IMR-90 (cell line): ENCODE measurements at regions not wholly inside any gene's neighbourhood (a gene's known extent, or its start where the extent isn't known, plus 50 kb on each side); places are given as distances from the start of the nearest gene placed in this dataset.

Experiments
- ATAC-seq: fragments of 200-7000 bp; cut with Tn5 transposase; 2 replicates; pipeline ENCODE4 v1.9.1; 2020; ENCODE audit warnings: low read depth, mild to moderate bottlenecking, moderate library complexity
- BruUV-seq: library from RNA; stranded (reverse); fragments of 400-500 nt; replicated peaks from 2 replicates; lab custom pipeline; 2021; lab: Mats Ljungman, UMichigan
- CTCF ChIA-PET: fragments of 300-600 bp; formaldehyde crosslinking; extraction: SDS; loops from one replicate; lab custom pipeline; 2021; ENCODE audit warnings: antibody characterized with exemption; lab: Yijun Ruan, JAX
- POLR2A ChIA-PET: fragments of 300-600 bp; sonication (Branson Sonifier 250); formaldehyde crosslinking; loops from one replicate; lab custom pipeline; 2022; ENCODE audit warnings: antibody characterized with exemption; ENCODE audit not compliant: unreplicated experiment; lab: Charles Lee
- DNase-seq: peaks from one replicate; pipeline ENCODE4 v3.0.0; 2013
- H2AFZ ChIP-seq: replicated peaks from 2 replicates; pipeline ENCODE3; 2013; ENCODE audit warnings: low read length, mild to moderate bottlenecking; ENCODE audit not compliant: poor library complexity
- H2AK5ac ChIP-seq: 2 replicates; pipeline ENCODE4 v1.6.1; 2013; ENCODE audit warnings: low read depth, low read length, inconsistent platforms
- H2AK9ac ChIP-seq: replicated peaks from 2 replicates; pipeline ENCODE3; 2013; ENCODE audit warnings: mild to moderate bottlenecking, low read depth, low read length, moderate library complexity; ENCODE audit not compliant: poor library complexity
- H2BK120ac ChIP-seq: 2 replicates; pipeline ENCODE4 v1.6.1; 2013; ENCODE audit warnings: low read depth, low read length, inconsistent platforms
- H2BK15ac ChIP-seq: 3 replicates; pipeline ENCODE4 v1.6.1; 2013; ENCODE audit warnings: low read depth, low read length, inconsistent platforms
- H2BK20ac ChIP-seq: 2 replicates; pipeline ENCODE4 v1.6.1; 2013; ENCODE audit warnings: low read depth, mild to moderate bottlenecking, inconsistent platforms, low read length, moderate library complexity
- H2BK5ac ChIP-seq: 2 replicates; pipeline ENCODE4 v1.6.1; 2013; ENCODE audit warnings: mild to moderate bottlenecking, low read depth, low read length, inconsistent platforms; ENCODE audit not compliant: poor library complexity, severe bottlenecking
- H3K14ac ChIP-seq: replicated peaks from 2 replicates; pipeline ENCODE4 v1.6.1; 2013; ENCODE audit warnings: low read depth, low read length, inconsistent platforms
- H3K18ac ChIP-seq: 2 replicates; pipeline ENCODE4 v1.6.1; 2013; ENCODE audit warnings: low read depth, low read length, control low read depth
- H3K23ac ChIP-seq: 2 replicates; pipeline ENCODE4 v1.6.1; 2013; ENCODE audit warnings: low read depth, low read length, inconsistent platforms
- H3K27ac ChIP-seq: 2 replicates; pipeline ENCODE4 v1.5.1; 2013; ENCODE audit warnings: mild to moderate bottlenecking, control low read depth, low read length; ENCODE audit not compliant: insufficient read depth
- H3K27me3 ChIP-seq: 2 replicates; pipeline ENCODE4 v1.6.1; 2013; ENCODE audit warnings: low read length; ENCODE audit not compliant: control insufficient read depth, insufficient read depth
- H3K36me3 ChIP-seq: 2 replicates; pipeline ENCODE4 v1.6.1; 2013; ENCODE audit warnings: low read length, mixed read lengths; ENCODE audit not compliant: control insufficient read depth, insufficient read depth
- H3K4ac ChIP-seq: 2 replicates; pipeline ENCODE4 v1.6.1; 2013; ENCODE audit warnings: low read depth, low read length, inconsistent platforms
- H3K4me1 ChIP-seq: 2 replicates; pipeline ENCODE4 v1.6.1; 2013; ENCODE audit warnings: low read length, mixed read lengths; ENCODE audit not compliant: control insufficient read depth, insufficient read depth
- H3K4me2 ChIP-seq: 2 replicates; pipeline ENCODE4 v1.6.1; 2013; ENCODE audit warnings: low read depth, mild to moderate bottlenecking, control low read depth, low read length, moderate library complexity
- H3K4me3 ChIP-seq: 2 replicates; pipeline ENCODE4 v1.5.1; 2013; ENCODE audit warnings: low read depth, mild to moderate bottlenecking, control low read depth, low read length, moderate library complexity; ENCODE audit not compliant: insufficient read depth
- H3K56ac ChIP-seq: 2 replicates; pipeline ENCODE4 v1.6.1; 2013; ENCODE audit warnings: low read length, inconsistent platforms; ENCODE audit not compliant: insufficient read depth; ENCODE audit errors: extremely low read depth
- H3K79me1 ChIP-seq, 2 experiments: 2 replicates each; pipeline ENCODE4 v1.6.1; 2013; ENCODE audit warnings: low read length in 2 of 2, inconsistent platforms in 1 of 2, low read depth in 1 of 2
- H3K9ac ChIP-seq: 2 replicates; pipeline ENCODE4 v1.6.1; 2013; ENCODE audit warnings: low read depth, low read length, control low read depth
- H3K9me1 ChIP-seq: 2 replicates; pipeline ENCODE4 v1.6.1; 2013; ENCODE audit warnings: low read length, inconsistent platforms; ENCODE audit not compliant: insufficient read depth
- H3K9me3 ChIP-seq: 2 replicates; pipeline ENCODE4 v1.6.1; 2013; ENCODE audit warnings: low read length; ENCODE audit not compliant: control insufficient read depth, insufficient read depth
- H4K20me1 ChIP-seq: 2 replicates; pipeline ENCODE4 v1.6.1; 2013; ENCODE audit warnings: low read length, inconsistent platforms; ENCODE audit not compliant: insufficient read depth
- H4K5ac ChIP-seq: 2 replicates; pipeline ENCODE4 v1.6.1; 2013; ENCODE audit warnings: mild to moderate bottlenecking, low read depth, low read length, control low read depth
- H4K8ac ChIP-seq, 2 experiments: 2 replicates each; pipeline ENCODE4 v1.6.1; 2013; ENCODE audit warnings: low read depth in 2 of 2, low read length in 2 of 2, control low read depth in 1 of 2, inconsistent platforms in 1 of 2
- H4K91ac ChIP-seq: 2 replicates; pipeline ENCODE4 v1.6.1; 2013; ENCODE audit warnings: low read depth, low read length, inconsistent platforms; ENCODE audit not compliant: insufficient read depth
- CTCF ChIP-seq: conservative IDR thresholded peaks from 2 replicates; pipeline ENCODE4 v1.5.1; 2012; ENCODE audit warnings: mild to moderate bottlenecking, low read depth, low read length, improper control_type of control experiment
- FOS ChIP-seq: fragments of 150-350 bp; IDR thresholded peaks from 2 replicates; pipeline ENCODE4 v1.6.1; 2016; ENCODE audit warnings: low read depth, low read length
- MAFK ChIP-seq: IDR thresholded peaks from 2 replicates; pipeline ENCODE4 v1.6.1; 2012; ENCODE audit warnings: low read depth, low read length, improper control_type of control experiment
- MAZ ChIP-seq: IDR thresholded peaks from 2 replicates; pipeline ENCODE4 v1.6.1; 2012; ENCODE audit warnings: low read depth, mild to moderate bottlenecking, low read length, improper control_type of control experiment, moderate library complexity, borderline replicate concordance
- MXI1 ChIP-seq: IDR thresholded peaks from 2 replicates; pipeline ENCODE4 v1.6.1; 2012; ENCODE audit warnings: low read depth, mild to moderate bottlenecking, low read length, moderate library complexity, borderline replicate concordance
- RFX5 ChIP-seq: IDR thresholded peaks from 2 replicates; pipeline ENCODE4 v1.8.0; 2012; ENCODE audit warnings: low read depth, mild to moderate bottlenecking, low read length, moderate library complexity
- WGBS, 2 experiments: methylation state at CpG; one replicate each; pipeline versions ENCODE4 v1.1.5 to v1.1.7; 2013; ENCODE audit warnings: missing lambda C conversion rate in 2 of 2; ENCODE audit not compliant: insufficient read length in 1 of 2; ENCODE audit errors: extremely low coverage in 2 of 2; 5-methylcytosine and 5-hydroxymethylcytosine counted together
- dilution Hi-C: fragments of 300-500 bp; cut with HindIII; formaldehyde crosslinking; loops from one replicate; pipeline ENCODE4 v1.14.3; 2018; ENCODE audit warnings: low sequenced_read_pairs; ENCODE audit not compliant: unreplicated experiment
- in situ Hi-C: fragments of 300-500 bp; cut with MboI; formaldehyde crosslinking; loops from 3 replicates; pipeline ENCODE4 v1.14.3; 2019; ENCODE audit warnings: low sequenced_read_pairs, inconsistent platforms, mixed read lengths
- intact Hi-C: fragments of 100-400 bp; cut with micrococcal nuclease; formaldehyde crosslinking; loops from 2 replicates; pipeline ENCODE4 v1.10.0; 2022

GRCh38 chr11:115980337-115981103, 476.3 kb upstream of the CADM1 start:
- no peak overlapping the region for H3K27ac ChIP-seq
- in situ Hi-C loops, result no loop called here
- DNase-seq, result no peak
- no peaks in the 10 kb centered on the region; the same call in 1 of the 2 replicates for H3K9me3 ChIP-seq
- no peak overlapping the region for H2BK20ac ChIP-seq
- no peak overlapping the region for H2AK5ac ChIP-seq
- no peak overlapping the region for H3K4ac ChIP-seq
- no peak overlapping the region for H2AFZ ChIP-seq
- H2BK5ac ChIP-seq, result no peak overlapping the region
- no peak overlapping the region for H3K56ac ChIP-seq
- ChIA-PET POLR2A (no interaction called here), CTCF (no interaction called here)
- intact Hi-C loops, result no loop called here
- H4K20me1 ChIP-seq, result no peaks in the 10 kb centered on the region
- no peaks in the 10 kb centered on the region for H3K9me1 ChIP-seq
- no peak overlapping the region for H4K5ac ChIP-seq
- no peak overlapping the region for H3K4me3 ChIP-seq
- no peak for ATAC-seq
- H2BK15ac ChIP-seq, result no peak overlapping the region
- H3K14ac ChIP-seq, result no peak overlapping the region
- H4K91ac ChIP-seq, result no peak overlapping the region
- H3K4me2 ChIP-seq, result no peak overlapping the region
- no peak overlapping the region for H3K9ac ChIP-seq
- TF ChIP-seq RFX5 (no peak), CTCF (no peak), FOS (no peak), MXI1 (no peak), MAFK (no peak), MAZ (no peak)
- no peak overlapping the region for H3K23ac ChIP-seq
- no peak overlapping the region for H4K8ac ChIP-seq
- 45% methylated on average over 9 of the region's 14 CpGs; no CpG with 5 or more reads in 1 of the 2 experiments for WGBS, 2 experiments
- no TSS peak for BruUV-seq
- no peaks in the 10 kb centered on the region for H3K4me1 ChIP-seq
- dilution Hi-C loops, result no loop called here
- H3K27me3 ChIP-seq, result no peaks in the 10 kb centered on the region; the same call in 1 of the 2 replicates
- no peaks in the 10 kb centered on the region for H3K79me1 ChIP-seq
- no peak overlapping the region for H2AK9ac ChIP-seq
- no peaks in the 10 kb centered on the region for H3K36me3 ChIP-seq
- H2BK120ac ChIP-seq, result no peak overlapping the region
- H3K18ac ChIP-seq, result no peak overlapping the region
